ENCODE measurements at regions not wholly inside any gene's neighbourhood (a gene's known extent, or its start where the extent isn't known, plus 50 kb on each side); places are given as distances from the start of the nearest gene placed in this dataset.
"Not testable (repeated sequence)": the region's sequence is repeated elsewhere in the genome, so short reads cannot be mapped to it uniquely, and the experiment has no call there.

GRCh38 chr17:71438631-71439146 lies 682.1 kb upstream of the SOX9 start:
- in situ Hi-C loops (cut with HindIII; ENCODE audit: low sequenced_read_pairs): no loop called here

- in situ Hi-C loops (cut with HindIII; ENCODE audit: low sequenced_read_pairs): no loop called here
These were observed 680.3 kb upstream of the SOX9 start for GRCh38 chr17:71440513-71440912.

- in situ Hi-C loops (cut with HindIII; ENCODE audit: low sequenced_read_pairs): no loop called here
These were observed 679.7 kb upstream of the SOX9 start for GRCh38 chr17:71441098-71441497.

GRCh38 chr17:71444078-71444477 lies 676.7 kb upstream of the SOX9 start:
- in situ Hi-C loops (cut with HindIII; ENCODE audit: low sequenced_read_pairs): no loop called here

- in situ Hi-C loops (cut with HindIII; ENCODE audit: low sequenced_read_pairs): no loop called here
These were observed 674.0 kb upstream of the SOX9 start for GRCh38 chr17:71446645-71447437.

- in situ Hi-C loops (cut with HindIII; ENCODE audit: low sequenced_read_pairs): no loop called here
These were observed 673.2 kb upstream of the SOX9 start for GRCh38 chr17:71447644-71448043.

GRCh38 chr17:71450657-71451056 lies 670.2 kb upstream of the SOX9 start:
- in situ Hi-C loops (cut with HindIII; ENCODE audit: low sequenced_read_pairs): not testable (repeated sequence)

DNA sequence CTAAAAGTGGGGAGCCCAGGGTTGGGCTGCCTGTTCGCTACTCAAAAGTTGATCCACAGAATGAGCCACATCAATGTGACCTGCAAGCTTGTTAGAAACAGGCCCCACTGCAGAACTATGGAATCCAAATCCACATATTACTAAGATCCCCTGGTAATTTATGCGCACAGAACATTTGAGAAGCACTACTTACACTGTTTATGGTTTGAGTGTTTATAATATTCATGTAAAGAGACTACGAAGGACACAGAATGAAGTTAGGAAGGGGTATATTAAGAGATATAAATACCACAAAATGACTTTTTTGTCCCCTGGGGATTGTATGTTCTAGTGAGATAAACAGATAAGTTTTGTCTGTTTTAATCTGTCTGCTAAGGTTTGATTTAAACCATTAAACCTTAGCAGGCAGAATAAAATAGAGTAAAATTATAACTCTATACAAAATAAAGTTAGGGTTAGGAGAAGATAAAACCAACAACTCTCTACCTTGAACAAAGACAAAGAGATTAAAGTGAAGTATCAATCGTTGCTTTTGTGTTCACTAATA lies 666.9 kb upstream of the SOX9 start:
- in situ Hi-C loops (cut with HindIII; ENCODE audit: low sequenced_read_pairs): no loop called here

- in situ Hi-C loops (cut with HindIII; ENCODE audit: low sequenced_read_pairs): no loop called here
These were observed 665.6 kb upstream of the SOX9 start for GRCh38 chr17:71455219-71455618.

GRCh38 chr17:71458322-71458721 lies 662.5 kb upstream of the SOX9 start:
- in situ Hi-C loops (cut with HindIII; ENCODE audit: low sequenced_read_pairs): no loop called here

DNA sequence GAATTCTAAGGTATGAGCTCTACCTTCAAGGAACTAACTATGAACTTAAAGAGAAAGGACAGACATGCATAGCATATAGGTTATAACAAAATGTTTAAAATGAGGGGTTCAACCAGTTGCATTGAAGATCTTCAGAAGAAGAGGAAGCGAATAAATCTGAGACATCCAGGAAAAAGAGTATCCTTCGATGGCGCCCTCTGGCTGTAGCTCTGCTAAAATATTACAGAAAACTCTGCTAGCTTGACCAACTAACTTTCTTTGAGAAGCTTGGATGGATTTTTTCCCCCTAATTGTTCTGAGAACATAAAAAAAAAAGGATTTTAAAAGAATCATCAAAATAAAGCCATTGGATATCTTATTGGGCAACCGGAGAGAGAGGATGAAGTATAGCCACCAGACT lies 659.9 kb upstream of the SOX9 start:
- in situ Hi-C loops (cut with HindIII; ENCODE audit: low sequenced_read_pairs): no loop called here

- in situ Hi-C loops (cut with HindIII; ENCODE audit: low sequenced_read_pairs): no loop called here
These were observed 659.2 kb upstream of the SOX9 start for GRCh38 chr17:71461498-71462169.

GRCh38 chr17:71464241-71464640 lies 656.6 kb upstream of the SOX9 start:
- in situ Hi-C loops (cut with HindIII; ENCODE audit: low sequenced_read_pairs): no loop called here

GRCh38 chr17:71464751-71465150 lies 656.1 kb upstream of the SOX9 start:
- in situ Hi-C loops (cut with HindIII; ENCODE audit: low sequenced_read_pairs): no loop called here

DNA sequence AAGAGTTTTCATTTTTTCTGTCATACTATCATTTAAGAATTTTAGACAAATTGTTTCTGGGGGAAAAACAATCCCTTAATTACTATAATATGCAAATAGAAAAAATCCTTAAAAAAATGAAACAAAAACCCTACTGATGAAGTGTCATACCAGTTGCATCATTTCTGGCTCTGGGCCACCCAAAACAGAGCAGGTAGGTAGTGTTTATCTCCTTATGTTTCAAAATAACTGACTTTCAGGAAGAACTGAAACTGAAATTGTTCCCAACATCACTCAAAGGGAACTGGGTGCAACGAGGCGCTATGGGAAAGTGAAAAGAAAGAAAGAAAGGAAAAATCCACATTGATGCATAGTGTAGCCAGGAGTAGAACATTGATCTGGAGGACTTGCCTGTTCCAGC lies 653.1 kb upstream of the SOX9 start:
- in situ Hi-C loops (cut with HindIII; ENCODE audit: low sequenced_read_pairs): no loop called here

GRCh38 chr17:71470062-71470461 lies 650.8 kb upstream of the SOX9 start:
- in situ Hi-C loops (cut with HindIII; ENCODE audit: low sequenced_read_pairs): no loop called here

- in situ Hi-C loops (cut with HindIII; ENCODE audit: low sequenced_read_pairs): no loop called here
These were observed 647.7 kb upstream of the SOX9 start for GRCh38 chr17:71472809-71473789.

DNA sequence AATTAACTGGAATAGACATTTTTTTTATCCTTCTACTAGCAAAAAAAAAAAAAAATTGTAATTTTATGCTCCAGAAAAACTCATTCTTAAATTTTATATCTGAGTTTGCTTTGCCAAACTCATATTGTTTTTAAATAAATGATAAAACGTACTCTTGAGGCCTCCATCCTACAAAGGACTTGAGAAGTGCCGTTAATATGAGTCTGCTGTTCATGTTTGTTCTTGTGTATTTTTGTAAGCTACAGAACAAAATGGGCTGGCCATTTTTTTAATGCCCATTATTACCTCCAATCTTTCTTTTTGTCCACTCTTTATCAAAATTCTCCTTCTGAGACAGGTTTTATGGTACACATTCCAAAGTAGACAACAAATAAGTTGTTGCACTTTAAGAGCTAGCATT lies 643.5 kb upstream of the SOX9 start:
- in situ Hi-C loops (cut with HindIII; ENCODE audit: low sequenced_read_pairs): no loop called here

DNA sequence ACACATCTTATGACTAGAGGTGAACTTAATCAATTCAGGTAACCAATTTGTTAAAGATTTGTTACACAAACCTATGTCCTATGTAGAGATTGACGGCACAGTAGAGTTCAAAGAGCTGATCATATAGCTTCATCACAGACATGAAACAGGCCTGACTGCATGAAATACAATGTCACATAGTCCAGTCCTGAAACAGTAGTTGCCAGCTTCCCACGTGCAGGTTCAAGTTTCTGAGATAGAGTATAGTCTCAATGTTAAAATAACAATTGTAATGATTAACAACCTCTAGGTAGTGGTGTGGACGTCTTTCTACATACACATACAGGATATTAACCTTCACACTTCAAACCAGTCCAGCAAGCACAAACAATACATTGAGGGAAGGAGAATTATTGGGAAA lies 640.7 kb upstream of the SOX9 start:
- in situ Hi-C loops (cut with HindIII; ENCODE audit: low sequenced_read_pairs): no loop called here

GRCh38 chr17:71482625-71483024 lies 638.2 kb upstream of the SOX9 start:
- in situ Hi-C loops (cut with HindIII; ENCODE audit: low sequenced_read_pairs): no loop called here

DNA sequence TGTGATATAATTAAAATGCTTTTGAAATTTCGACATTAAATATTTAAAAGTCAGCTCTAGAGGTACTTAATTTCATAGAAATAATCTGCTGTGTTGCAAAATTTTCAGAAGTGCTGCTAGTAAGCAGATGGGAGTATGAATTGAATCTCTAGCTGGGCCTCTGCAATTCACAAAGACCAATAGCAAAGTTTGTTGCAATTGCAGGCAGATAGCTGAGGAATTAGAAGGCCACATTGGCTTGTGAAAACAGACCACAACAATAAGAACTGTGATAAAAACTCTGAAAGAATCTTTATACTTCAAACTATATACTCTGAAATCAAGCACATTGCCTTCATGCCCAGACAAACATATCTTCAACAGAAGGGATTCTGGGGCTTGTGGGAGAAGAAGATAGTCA lies 636.3 kb upstream of the SOX9 start:
- in situ Hi-C loops (cut with HindIII; ENCODE audit: low sequenced_read_pairs): no loop called here

Data from DLD1 (cell line).